ENCODE measurements at regions not wholly inside any gene's neighbourhood (a gene's known extent, or its start where the extent isn't known, plus 50 kb on each side); places are given as distances from the start of the nearest gene placed in this dataset.

DNA sequence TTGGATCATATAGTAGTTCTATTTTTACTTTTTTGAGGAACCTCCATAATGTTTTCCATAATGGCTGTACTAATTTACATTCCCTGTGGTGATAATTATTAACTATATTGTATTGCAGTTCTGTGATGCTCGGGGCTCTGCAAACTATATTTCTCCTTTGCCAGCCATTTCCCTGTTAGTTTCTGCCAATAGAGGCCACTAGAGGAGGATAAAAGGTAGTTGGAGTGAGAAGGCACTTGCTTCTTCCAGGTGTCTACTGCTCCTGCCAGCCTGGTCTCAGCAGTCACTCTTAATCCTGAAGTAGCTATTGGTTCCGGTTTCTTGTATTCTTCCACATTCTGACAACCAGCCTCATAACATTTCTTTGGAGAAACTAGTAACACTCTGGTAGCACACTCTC lies 233.9 kb upstream of the GBE1 start:
- TF ChIP-seq, protein P1, sequence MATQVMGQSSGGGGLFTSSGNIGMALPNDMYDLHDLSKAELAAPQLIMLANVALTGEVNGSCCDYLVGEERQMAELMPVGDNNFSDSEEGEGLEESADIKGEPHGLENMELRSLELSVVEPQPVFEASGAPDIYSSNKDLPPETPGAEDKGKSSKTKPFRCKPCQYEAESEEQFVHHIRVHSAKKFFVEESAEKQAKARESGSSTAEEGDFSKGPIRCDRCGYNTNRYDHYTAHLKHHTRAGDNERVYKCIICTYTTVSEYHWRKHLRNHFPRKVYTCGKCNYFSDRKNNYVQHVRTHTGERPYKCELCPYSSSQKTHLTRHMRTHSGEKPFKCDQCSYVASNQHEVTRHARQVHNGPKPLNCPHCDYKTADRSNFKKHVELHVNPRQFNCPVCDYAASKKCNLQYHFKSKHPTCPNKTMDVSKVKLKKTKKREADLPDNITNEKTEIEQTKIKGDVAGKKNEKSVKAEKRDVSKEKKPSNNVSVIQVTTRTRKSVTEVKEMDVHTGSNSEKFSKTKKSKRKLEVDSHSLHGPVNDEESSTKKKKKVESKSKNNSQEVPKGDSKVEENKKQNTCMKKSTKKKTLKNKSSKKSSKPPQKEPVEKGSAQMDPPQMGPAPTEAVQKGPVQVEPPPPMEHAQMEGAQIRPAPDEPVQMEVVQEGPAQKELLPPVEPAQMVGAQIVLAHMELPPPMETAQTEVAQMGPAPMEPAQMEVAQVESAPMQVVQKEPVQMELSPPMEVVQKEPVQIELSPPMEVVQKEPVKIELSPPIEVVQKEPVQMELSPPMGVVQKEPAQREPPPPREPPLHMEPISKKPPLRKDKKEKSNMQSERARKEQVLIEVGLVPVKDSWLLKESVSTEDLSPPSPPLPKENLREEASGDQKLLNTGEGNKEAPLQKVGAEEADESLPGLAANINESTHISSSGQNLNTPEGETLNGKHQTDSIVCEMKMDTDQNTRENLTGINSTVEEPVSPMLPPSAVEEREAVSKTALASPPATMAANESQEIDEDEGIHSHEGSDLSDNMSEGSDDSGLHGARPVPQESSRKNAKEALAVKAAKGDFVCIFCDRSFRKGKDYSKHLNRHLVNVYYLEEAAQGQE (IDR thresholded peaks at IDR 0.05; ENCODE audit: insufficient read depth in 1 of 2, low read depth in 2 of 2, low read length in 2 of 2): no peak
- no peak for TF ChIP-seq POLR2AphosphoS5 (IDR thresholded peaks at IDR 0.05; ENCODE audit: low read depth, low read length)
